ENCODE measurements at regions not wholly inside any gene's neighbourhood (a gene's known extent, or its start where the extent isn't known, plus 50 kb on each side); places are given as distances from the start of the nearest gene placed in this dataset.
"Not testable (repeated sequence)": the region's sequence is repeated elsewhere in the genome, so short reads cannot be mapped to it uniquely, and the experiment has no call there.

GRCh38 chr3:124636101-124636862 is 94.0 kb upstream of the UMPS start:
- DNase-seq (ENCODE audit: low spot score): no peak

GRCh38 chr3:124636863-124637296 is 93.4 kb upstream of the UMPS start:
- no peak for DNase-seq (ENCODE audit: low spot score)

- no peak for DNase-seq (ENCODE audit: low spot score)
Observed at GRCh38 chr3:124639406-124640237, 90.6 kb upstream of the UMPS start.

- no peak for DNase-seq (ENCODE audit: low spot score)
Observed at GRCh38 chr3:124640635-124641306, 89.5 kb upstream of the UMPS start.

GRCh38 chr3:124643453-124643852 is 86.8 kb upstream of the UMPS start:
- no peak for DNase-seq (ENCODE audit: low spot score)

GRCh38 chr3:124646186-124646585 is 84.1 kb upstream of the UMPS start:
- not testable (repeated sequence) for DNase-seq (ENCODE audit: low spot score)

- DNase-seq (ENCODE audit: low spot score): no peak
Observed at GRCh38 chr3:124648551-124648950, 81.7 kb upstream of the UMPS start.

- no peak for DNase-seq (ENCODE audit: low spot score)
Observed at GRCh38 chr3:124650798-124651197, 79.5 kb upstream of the UMPS start.

GRCh38 chr3:124651416-124651815 is 78.8 kb upstream of the UMPS start:
- not testable (repeated sequence) for DNase-seq (ENCODE audit: low spot score)

GRCh38 chr3:124652009-124652408 is 78.2 kb upstream of the UMPS start:
- no peak for DNase-seq (ENCODE audit: low spot score)

- no peak for DNase-seq (ENCODE audit: low spot score)
Observed at GRCh38 chr3:124653071-124653796, 77.0 kb upstream of the UMPS start.

- no peak for DNase-seq (ENCODE audit: low spot score)
Observed at GRCh38 chr3:124653797-124654469, 76.3 kb upstream of the UMPS start.

- no peak for DNase-seq (ENCODE audit: low spot score)
Observed at GRCh38 chr3:124654470-124654845, 75.8 kb upstream of the UMPS start.

- DNase-seq (ENCODE audit: low spot score): no peak
Observed at GRCh38 chr3:124656531-124656930, 73.7 kb upstream of the UMPS start.

- DNase-seq (ENCODE audit: low spot score): no peak
Observed at GRCh38 chr3:124657138-124657537, 73.1 kb upstream of the UMPS start.

- no peak for DNase-seq (ENCODE audit: low spot score)
Observed at GRCh38 chr3:124658270-124658669, 72.0 kb upstream of the UMPS start.

- DNase-seq (ENCODE audit: low spot score): no peak
Observed at GRCh38 chr3:124659175-124659574, 71.1 kb upstream of the UMPS start.

GRCh38 chr3:124660599-124660998 is 69.7 kb upstream of the UMPS start:
- DNase-seq (ENCODE audit: low spot score): no peak

GRCh38 chr3:124663690-124664089 is 66.6 kb upstream of the UMPS start:
- no peak for DNase-seq (ENCODE audit: low spot score)

- no peak for DNase-seq (ENCODE audit: low spot score)
Observed at GRCh38 chr3:124664804-124665203, 65.4 kb upstream of the UMPS start.

GRCh38 chr3:124666067-124666466 is 64.2 kb upstream of the UMPS start:
- no peak for DNase-seq (ENCODE audit: low spot score)

- DNase-seq (ENCODE audit: low spot score): no peak
Observed at GRCh38 chr3:124669470-124669869, 60.8 kb upstream of the UMPS start.

All from hematopoietic multipotent progenitor cell treated with erythropoietin and hydrocortisone succinate and interleukin-3 and kit ligand, for 17 days (in vitro differentiated cells).